K562 (cell line): ENCODE measurements at regions not wholly inside any gene's neighbourhood (a gene's known extent, or its start where the extent isn't known, plus 50 kb on each side); places are given as distances from the start of the nearest gene placed in this dataset.
"Not testable (repeated sequence)": the region's sequence is repeated elsewhere in the genome, so short reads cannot be mapped to it uniquely, and the experiment has no call there.

Experiments used
- ATAC-seq: fragments of 200-7000 bp; cut with Tn5 transposase; 3 replicates; pipeline ENCODE4 v1.9.1; 2020; ENCODE audit warnings: moderate library complexity
- BruUV-seq: library from RNA; stranded (reverse); fragments of 400-500 nt; replicated peaks from 2 replicates; lab custom pipeline; 2021; lab: Mats Ljungman, UMichigan
- CTCF ChIA-PET: fragments of 300-600 bp; formaldehyde crosslinking; extraction: SDS; loops from one replicate; lab custom pipeline; 2021; ENCODE audit warnings: low intra/inter-chr PET ratio; lab: Yijun Ruan, JAX
- POLR2A ChIA-PET: fragments of 300-600, 350-650 bp; sonication (Branson Sonifier 250); formaldehyde crosslinking; extraction: SDS; loops from one replicate; lab custom pipeline; 2021; ENCODE audit warnings: antibody characterized with exemption, inconsistent platforms; lab: Yijun Ruan, JAX
- DNase-seq, 4 experiments: peaks; one replicate each; pipeline versions ENCODE4 v3.0.0 to v3.0.0-alpha.2; 2011 to 2018; ENCODE audit warnings: low spot score in 3 of 4, mixed read lengths in 3 of 4; ENCODE audit errors: extremely low read depth in 1 of 4
- FAIRE-seq: peaks from 2 replicates; lab custom pipeline; 2011; peaks lifted over from hg19 to GRCh38; lab: Jason Lieb, UNC
- H2AFZ ChIP-seq: 2 replicates; pipeline ENCODE4 v1.6.0; 2011; ENCODE audit warnings: low read depth, low read length, control low read depth, inconsistent platforms
- H3K27ac ChIP-seq: fragments of 200-600 bp; 3 replicates; pipeline ENCODE4 v1.8.0; 2011; ENCODE audit warnings: low read depth, mild to moderate bottlenecking, control low read depth, inconsistent platforms, low read length, moderate library complexity, mixed read lengths; ENCODE audit errors: extremely low read depth
- H3K27me3 ChIP-seq, 2 experiments: fragments of 300-600 bp in 1 of 2; 2 replicates in 1 of 2; 3 replicates in 1 of 2; pipeline versions ENCODE4 v1.6.0 to v1.8.0; 2011; ENCODE audit warnings: inconsistent platforms in 2 of 2, low read length in 2 of 2, mild to moderate bottlenecking in 1 of 2, mixed read lengths in 1 of 2, moderate library complexity in 1 of 2; ENCODE audit not compliant: control insufficient read depth in 2 of 2, insufficient read depth in 2 of 2
- H3K36me3 ChIP-seq: fragments of 300-600 bp; 3 replicates; pipeline ENCODE4 v1.8.0; 2011; ENCODE audit warnings: mild to moderate bottlenecking, low read length, inconsistent platforms; ENCODE audit not compliant: control insufficient read depth, insufficient read depth
- H3K4me1 ChIP-seq, 2 experiments: fragments of 200-600 bp in 1 of 2; replicated peaks in 1 of 2; 2 replicates in 1 of 2; 3 replicates in 1 of 2; pipeline versions ENCODE4 v1.5.1 to v1.8.0; 2011; ENCODE audit warnings: inconsistent platforms in 2 of 2, low read length in 2 of 2, mild to moderate bottlenecking in 1 of 2, mixed read lengths in 1 of 2, moderate library complexity in 1 of 2; ENCODE audit not compliant: control insufficient read depth in 2 of 2, insufficient read depth in 2 of 2
- H3K4me2 ChIP-seq: 2 replicates; pipeline ENCODE4 v1.6.1; 2011; ENCODE audit warnings: low read length, control low read depth, inconsistent platforms, mixed read lengths; ENCODE audit not compliant: insufficient read depth
- H3K4me3 ChIP-seq: fragments of 200-600 bp; sonication (generic), shearing (Covaris generic); 2 replicates; pipeline ENCODE4 v1.5.1; 2016; ENCODE audit warnings: control low read depth, inconsistent platforms
- H3K79me2 ChIP-seq: fragments of 200-600 bp; 3 replicates; pipeline ENCODE4 v1.8.0; 2011; ENCODE audit warnings: low read length, inconsistent platforms; ENCODE audit not compliant: control insufficient read depth, insufficient read depth
- H3K9ac ChIP-seq, 2 experiments: 2 replicates each; pipeline versions ENCODE4 v1.6.0 to v1.6.1; 2011; ENCODE audit warnings: low read depth in 2 of 2, low read length in 2 of 2, control low read depth in 1 of 2, inconsistent platforms in 1 of 2, mild to moderate bottlenecking in 1 of 2, mixed read lengths in 1 of 2; ENCODE audit not compliant: insufficient read depth in 1 of 2
- H3K9me1 ChIP-seq: one replicate; pipeline ENCODE4 v1.6.0; 2011; ENCODE audit warnings: inconsistent platforms, mild to moderate bottlenecking, low read length, moderate library complexity; ENCODE audit not compliant: control insufficient read depth, insufficient read depth
- H3K9me3 ChIP-seq: replicated peaks from 2 replicates; pipeline ENCODE4 v1.5.1; 2011; ENCODE audit warnings: low read depth, low read length, inconsistent platforms; ENCODE audit not compliant: control insufficient read depth, insufficient read depth
- H4K20me1 ChIP-seq: replicated peaks from 2 replicates; pipeline ENCODE4 v1.6.1; 2011; ENCODE audit warnings: low read length, inconsistent platforms, mixed read lengths; ENCODE audit not compliant: control insufficient read depth, insufficient read depth
- CBFA2T3 ChIP-seq: fragments of 450-650 bp; IDR thresholded peaks from 2 replicates; pipeline ENCODE4 v1.6.1; 2017
- MAFK ChIP-seq: IDR thresholded peaks from 2 replicates; pipeline ENCODE4 v1.6.1; 2011; ENCODE audit warnings: low read length, improper control_type of control experiment
- U2AF1 ChIP-seq: fragments of 200-400 bp; formaldehyde crosslinking; optimal IDR thresholded peaks from 2 replicates; pipeline ENCODE3; 2017; ENCODE audit warnings: mild to moderate bottlenecking, low read depth, low read length, moderate library complexity
- ZNF512 ChIP-seq: IDR thresholded peaks from 2 replicates; pipeline ENCODE4 v1.6.1; 2016; ENCODE audit warnings: missing genetic modification characterization, missing compliant biosample characterization
- WGBS: fragments of 100-300 bp; shearing (Covaris generic); methylation state at CpG from one replicate; pipeline ENCODE4 v1.1.6; 2016; ENCODE audit warnings: low coverage, mixed read lengths; ENCODE audit not compliant: insufficient coverage; ENCODE audit errors: missing lambda C conversion rate; 5-methylcytosine and 5-hydroxymethylcytosine counted together
- in situ Hi-C: fragments of 300-500 bp; cut with MboI; formaldehyde crosslinking; loops from 4 replicates; pipeline ENCODE4 v1.15.0; 2018; ENCODE audit warnings: inconsistent platforms, mixed read lengths
- intact Hi-C: fragments of 100-400 bp; cut with micrococcal nuclease; formaldehyde crosslinking; loops from 2 replicates; pipeline ENCODE4 v1.14.2; 2022
- TF ChIP-seq, protein P1 (sequence below): fragments of 450-650 bp; conservative IDR thresholded peaks from 2 replicates; pipeline ENCODE4 v1.6.1; 2016; ENCODE audit warnings: missing genetic modification characterization, low read depth, mild to moderate bottlenecking, control low read depth, missing compliant biosample characterization

GRCh38 chr5:138667782-138668331 is 85.4 kb upstream of the CTNNA1 start:
- H4K20me1 ChIP-seq, H3K79me2 ChIP-seq, in situ Hi-C loops, H3K9me1 ChIP-seq, H2AFZ ChIP-seq, POLR2A ChIA-PET, FAIRE-seq, H3K9me3 ChIP-seq, H3K4me3 ChIP-seq, H3K4me2 ChIP-seq, ATAC-seq, CTCF ChIA-PET: not testable (repeated sequence)
- peaks cover 5 to 39% of the 10 kb centered on the region in 2 experiments; a peak in 4 of 5 replicates for H3K27me3 ChIP-seq
- TF ChIP-seq ZNF512 (tag) (peak; percentile 84), U2AF1 (peak; percentile 51)
- TF ChIP-seq, all 486 proteins: peak for 2; not testable (repeated sequence) for 484
- H3K4me1 ChIP-seq, intact Hi-C loops, H3K9ac ChIP-seq, H3K27ac ChIP-seq, DNase-seq, BruUV-seq, H3K36me3 ChIP-seq: not testable (repeated sequence)
- 3% methylated on average over 2 of the region's 2 CpGs for WGBS

DNA sequence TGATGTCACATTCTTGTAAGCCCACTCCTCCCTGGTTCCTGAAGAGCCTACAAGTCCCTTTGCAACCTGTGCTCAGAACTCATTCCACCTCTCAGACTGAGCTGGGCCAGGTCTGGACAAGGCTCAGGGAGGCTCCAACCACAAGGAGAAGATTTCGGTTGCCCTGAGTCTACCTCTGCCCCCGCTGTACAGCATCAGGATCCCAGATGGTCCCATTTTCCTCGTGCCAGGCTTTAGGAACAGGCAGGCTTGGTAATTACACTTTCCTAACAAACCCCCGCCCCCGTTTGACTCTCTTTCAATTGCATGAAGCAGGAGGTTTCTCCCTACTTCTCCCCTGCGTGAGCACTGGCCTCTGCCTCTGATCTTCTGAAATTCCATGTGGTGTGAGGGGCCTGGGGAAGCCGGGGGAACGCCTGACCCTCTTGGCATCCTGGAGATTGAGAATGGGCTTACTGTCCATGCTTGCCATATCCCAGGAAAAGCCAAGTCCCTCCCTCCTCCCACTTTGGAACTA is 86.9 kb upstream of the CTNNA1 start:
- H3K4me2 ChIP-seq = no peak overlapping the region
- H3K27ac ChIP-seq = no peak overlapping the region
- ATAC-seq = no peak; the same call in 2 of the 3 replicates
- H3K27me3 ChIP-seq = peaks cover 5 to 52% of the 10 kb centered on the region in 2 experiments; a peak in 4 of 5 replicates
- no peak overlapping the region for H3K4me3 ChIP-seq
- BruUV-seq = no TSS peak
- TF ChIP-seq, protein P1, sequence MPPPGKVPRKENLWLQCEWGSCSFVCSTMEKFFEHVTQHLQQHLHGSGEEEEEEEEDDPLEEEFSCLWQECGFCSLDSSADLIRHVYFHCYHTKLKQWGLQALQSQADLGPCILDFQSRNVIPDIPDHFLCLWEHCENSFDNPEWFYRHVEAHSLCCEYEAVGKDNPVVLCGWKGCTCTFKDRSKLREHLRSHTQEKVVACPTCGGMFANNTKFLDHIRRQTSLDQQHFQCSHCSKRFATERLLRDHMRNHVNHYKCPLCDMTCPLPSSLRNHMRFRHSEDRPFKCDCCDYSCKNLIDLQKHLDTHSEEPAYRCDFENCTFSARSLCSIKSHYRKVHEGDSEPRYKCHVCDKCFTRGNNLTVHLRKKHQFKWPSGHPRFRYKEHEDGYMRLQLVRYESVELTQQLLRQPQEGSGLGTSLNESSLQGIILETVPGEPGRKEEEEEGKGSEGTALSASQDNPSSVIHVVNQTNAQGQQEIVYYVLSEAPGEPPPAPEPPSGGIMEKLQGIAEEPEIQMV (tag) = no peak
- no peak for TF ChIP-seq CBFA2T3
- no peak for TF ChIP-seq MAFK
- TF ChIP-seq, all 486 proteins: peak for 0
- Histone ChIP-seq H3K9me3 (no peaks in the 10 kb centered on the region), H3K9ac (no peak overlapping the region), H3K9me1 (no peaks in the 10 kb centered on the region), H3K4me1 (peaks cover 0 to 4% of the 10 kb centered on the region in 2 experiments; a peak in 2 of 5 replicates), H3K36me3 (no peaks in the 10 kb centered on the region), H3K79me2 (no peaks in the 10 kb centered on the region), H4K20me1 (no peaks in the 10 kb centered on the region), H2AFZ (no peak overlapping the region)
- in situ Hi-C loops = no loop called here
- no peak for FAIRE-seq
- ChIA-PET POLR2A (no interaction called here), CTCF (no interaction called here)
- DNase-seq = no peak
- intact Hi-C loops = no loop called here
- WGBS = 6% methylated on average over 8 of the region's 8 CpGs
